GM12872 (cell line): ENCODE measurements at regions not wholly inside any gene's neighbourhood (a gene's known extent, or its start where the extent isn't known, plus 50 kb on each side); places are given as distances from the start of the nearest gene placed in this dataset.

Experiments
- CTCF ChIP-seq: IDR thresholded peaks from 3 replicates; pipeline ENCODE4 v1.5.1; 2011; ENCODE audit warnings: low read depth, mild to moderate bottlenecking, low read length, moderate library complexity; ENCODE audit not compliant: insufficient read depth

GRCh38 chr10:90162271-90162853 lies 461.0 kb downstream of the KIF20B start:
- no peak for TF ChIP-seq CTCF

GRCh38 chr10:90167174-90168064 lies 466.0 kb downstream of the KIF20B start:
- TF ChIP-seq CTCF, result no peak

- TF ChIP-seq CTCF, result no peak
Observed at GRCh38 chr10:90168244-90168643, 466.9 kb downstream of the KIF20B start.

- TF ChIP-seq CTCF, result no peak
Observed at GRCh38 chr10:90171014-90171722, 469.8 kb downstream of the KIF20B start.

- no peak for TF ChIP-seq CTCF
Observed at GRCh38 chr10:90174531-90174930, 473.1 kb downstream of the KIF20B start.

GRCh38 chr10:90175161-90175681 lies 473.8 kb downstream of the KIF20B start:
- no peak for TF ChIP-seq CTCF
